ENCODE measurements at regions not wholly inside any gene's neighbourhood (a gene's known extent, or its start where the extent isn't known, plus 50 kb on each side); places are given as distances from the start of the nearest gene placed in this dataset.

DNA sequence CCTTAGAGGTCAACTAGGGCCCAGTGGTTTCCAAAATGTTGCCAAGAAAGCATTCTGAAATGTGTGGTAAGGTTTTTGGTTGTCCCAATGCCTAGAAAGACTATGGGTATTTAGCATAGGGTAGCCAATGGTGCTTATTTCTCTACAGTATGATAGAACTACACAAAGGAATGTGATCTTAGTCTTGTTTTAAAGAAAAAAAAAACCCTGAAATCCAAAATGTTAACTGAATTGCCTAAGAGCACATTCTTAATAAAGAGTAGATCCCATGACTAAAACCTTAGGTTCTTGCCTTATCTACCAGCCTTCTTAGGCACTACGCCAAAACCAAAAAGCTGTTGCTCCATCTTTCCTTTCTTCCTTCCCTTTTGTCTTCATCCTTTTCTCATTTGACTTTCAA, 428.2 kb downstream of the MRPL39 start:
- Mint-ChIP-seq H3K9me3 (ENCODE audit: low read depth) (peaks cover 22% of the 10 kb centered on the region), H3K36me3 (ENCODE audit: low read depth) (no peaks in the 10 kb centered on the region), H3K27me3 (ENCODE audit: low read depth) (no peaks in the 10 kb centered on the region), H3K4me3 (ENCODE audit: unreplicated experiment) (no peak overlapping the region), H3K27ac (ENCODE audit: unreplicated experiment) (no peak overlapping the region), H3K4me1 (ENCODE audit: low read depth) (no peaks in the 10 kb centered on the region)
- TF ChIP-seq, protein P1, sequence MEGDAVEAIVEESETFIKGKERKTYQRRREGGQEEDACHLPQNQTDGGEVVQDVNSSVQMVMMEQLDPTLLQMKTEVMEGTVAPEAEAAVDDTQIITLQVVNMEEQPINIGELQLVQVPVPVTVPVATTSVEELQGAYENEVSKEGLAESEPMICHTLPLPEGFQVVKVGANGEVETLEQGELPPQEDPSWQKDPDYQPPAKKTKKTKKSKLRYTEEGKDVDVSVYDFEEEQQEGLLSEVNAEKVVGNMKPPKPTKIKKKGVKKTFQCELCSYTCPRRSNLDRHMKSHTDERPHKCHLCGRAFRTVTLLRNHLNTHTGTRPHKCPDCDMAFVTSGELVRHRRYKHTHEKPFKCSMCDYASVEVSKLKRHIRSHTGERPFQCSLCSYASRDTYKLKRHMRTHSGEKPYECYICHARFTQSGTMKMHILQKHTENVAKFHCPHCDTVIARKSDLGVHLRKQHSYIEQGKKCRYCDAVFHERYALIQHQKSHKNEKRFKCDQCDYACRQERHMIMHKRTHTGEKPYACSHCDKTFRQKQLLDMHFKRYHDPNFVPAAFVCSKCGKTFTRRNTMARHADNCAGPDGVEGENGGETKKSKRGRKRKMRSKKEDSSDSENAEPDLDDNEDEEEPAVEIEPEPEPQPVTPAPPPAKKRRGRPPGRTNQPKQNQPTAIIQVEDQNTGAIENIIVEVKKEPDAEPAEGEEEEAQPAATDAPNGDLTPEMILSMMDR (IDR thresholded peaks at IDR 0.05): no peak
- no peak for DNase-seq (ENCODE audit: low spot score)

DNA sequence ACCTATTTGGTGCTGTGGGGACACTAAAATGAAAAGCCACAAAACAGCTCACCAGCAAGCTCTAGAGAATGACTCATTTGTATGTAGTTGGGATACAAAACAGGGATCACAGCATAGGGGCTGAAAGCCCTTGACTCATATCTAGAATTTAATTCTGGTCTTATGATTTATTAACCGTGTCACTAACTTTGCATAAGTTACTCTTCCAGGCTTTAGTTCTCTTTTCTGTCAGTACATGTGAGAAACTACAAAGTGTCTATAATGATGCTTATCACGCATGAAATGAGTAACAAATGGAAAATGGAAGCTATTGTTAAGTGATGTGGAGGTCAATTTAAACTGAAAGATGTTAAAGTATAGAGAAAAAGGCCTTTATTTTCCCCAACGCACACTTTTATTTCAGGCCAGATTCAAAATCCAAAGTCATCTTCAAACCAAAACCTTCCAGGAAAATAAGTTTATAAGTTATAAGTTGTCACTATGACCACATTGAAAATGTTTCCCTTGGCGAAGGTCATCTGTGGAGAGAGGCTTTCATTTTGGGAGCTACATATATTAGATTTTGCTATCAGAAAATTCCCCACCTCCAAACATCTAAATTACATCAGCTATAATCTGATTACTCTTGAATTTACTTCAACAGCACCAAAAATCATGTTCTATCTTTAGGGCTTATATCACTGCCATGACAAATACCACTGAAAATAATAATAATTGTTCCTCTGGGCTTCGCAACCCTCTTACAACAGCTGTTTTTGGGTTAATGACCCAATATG, 430.5 kb downstream of the MRPL39 start:
- no peaks in the 10 kb centered on the region for H3K27me3 Mint-ChIP-seq (ENCODE audit: low read depth)
- no peaks in the 10 kb centered on the region for H3K4me1 Mint-ChIP-seq (ENCODE audit: low read depth)
- H3K4me3 Mint-ChIP-seq (ENCODE audit: unreplicated experiment): no peak overlapping the region
- DNase-seq (ENCODE audit: low spot score): no peak
- no peaks in the 10 kb centered on the region for H3K36me3 Mint-ChIP-seq (ENCODE audit: low read depth)
- H3K27ac Mint-ChIP-seq (ENCODE audit: unreplicated experiment): no peak overlapping the region
- TF ChIP-seq, protein P1 (IDR thresholded peaks at IDR 0.05): no peak
- peaks cover 31% of the 10 kb centered on the region for H3K9me3 Mint-ChIP-seq (ENCODE audit: low read depth)

DNA sequence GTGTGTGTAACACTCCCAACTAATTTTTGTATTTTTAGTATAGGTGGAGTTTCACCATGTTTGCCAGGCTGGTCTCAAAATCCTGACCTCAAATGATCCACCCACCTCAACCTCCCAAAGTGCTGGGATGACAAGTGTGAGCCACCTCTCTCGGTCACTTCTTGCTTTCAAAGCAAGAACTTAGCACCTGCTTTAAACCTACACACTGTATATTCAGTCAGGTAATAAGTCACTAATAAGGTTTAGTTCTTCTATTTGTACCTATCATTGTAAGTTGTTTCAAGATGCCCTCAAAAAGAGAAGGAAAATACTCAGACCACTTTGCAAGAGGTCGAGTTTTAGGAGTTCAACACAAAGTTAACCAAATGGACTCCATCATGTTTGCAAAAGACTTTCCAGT, 431.3 kb downstream of the MRPL39 start:
- H3K27ac Mint-ChIP-seq (ENCODE audit: unreplicated experiment): no peak overlapping the region
- H3K4me3 Mint-ChIP-seq (ENCODE audit: unreplicated experiment): no peak overlapping the region

DNA sequence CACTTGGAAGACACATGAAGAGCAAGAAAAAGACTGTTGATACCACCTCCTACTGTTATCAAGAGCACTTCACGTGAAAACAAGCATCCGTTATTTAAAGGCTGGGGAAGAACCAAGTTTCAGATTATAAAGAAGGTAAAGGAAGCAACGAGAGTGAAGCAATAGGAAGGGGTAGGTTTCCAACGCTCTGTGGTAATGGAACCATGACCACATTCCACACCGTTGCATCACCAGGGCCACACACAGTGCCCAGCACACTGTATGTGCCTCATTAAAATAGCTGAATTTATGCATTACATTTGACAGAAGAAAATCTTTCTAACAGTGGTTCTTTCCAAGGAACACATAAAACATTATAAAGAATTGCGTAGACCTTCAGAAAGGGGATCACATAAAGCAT, 435.8 kb downstream of the MRPL39 start:
- H3K36me3 Mint-ChIP-seq (ENCODE audit: low read depth): no peaks in the 10 kb centered on the region
- H3K9me3 Mint-ChIP-seq (ENCODE audit: low read depth): peaks cover 49% of the 10 kb centered on the region
- TF ChIP-seq, protein P1 (IDR thresholded peaks at IDR 0.05): no peak
- H3K4me3 Mint-ChIP-seq (ENCODE audit: unreplicated experiment): no peak overlapping the region
- no peaks in the 10 kb centered on the region for H3K27me3 Mint-ChIP-seq (ENCODE audit: low read depth)
- no peaks in the 10 kb centered on the region for H3K4me1 Mint-ChIP-seq (ENCODE audit: low read depth)
- no peak for DNase-seq (ENCODE audit: low spot score)
- no peak overlapping the region for H3K27ac Mint-ChIP-seq (ENCODE audit: unreplicated experiment)

More for the DNA sequence above, 431.3 kb downstream of the MRPL39 start:
- Mint-ChIP-seq H3K36me3 (ENCODE audit: low read depth) (no peaks in the 10 kb centered on the region), H3K27me3 (ENCODE audit: low read depth) (no peaks in the 10 kb centered on the region), H3K9me3 (ENCODE audit: low read depth) (peaks cover 29% of the 10 kb centered on the region), H3K4me1 (ENCODE audit: low read depth) (no peaks in the 10 kb centered on the region)
- TF ChIP-seq, protein P1 (IDR thresholded peaks at IDR 0.05): no peak
- no peak for DNase-seq (ENCODE audit: low spot score)

DNA sequence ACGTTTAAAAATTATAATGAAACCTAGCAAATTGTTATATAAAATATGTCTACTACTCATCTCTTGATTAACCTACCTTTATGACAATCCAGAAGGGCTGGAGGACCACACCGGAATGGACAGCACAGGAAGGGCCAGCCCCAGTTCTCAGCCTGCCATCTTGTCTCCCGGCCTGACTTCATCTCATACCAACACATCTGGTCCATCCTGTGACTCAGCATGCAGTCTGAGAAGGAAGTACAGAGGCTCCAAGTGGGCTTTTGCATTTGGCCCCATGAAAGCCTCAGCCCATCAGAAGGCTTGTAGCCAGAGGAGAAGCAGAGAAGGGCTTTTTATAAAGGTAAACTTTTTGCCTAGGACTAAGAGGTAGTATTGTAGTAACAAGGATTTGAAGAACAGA, 436.6 kb downstream of the MRPL39 start:
- no peak overlapping the region for H3K27ac Mint-ChIP-seq (ENCODE audit: unreplicated experiment)
- H3K27me3 Mint-ChIP-seq (ENCODE audit: low read depth): no peaks in the 10 kb centered on the region
- no peaks in the 10 kb centered on the region for H3K4me1 Mint-ChIP-seq (ENCODE audit: low read depth)
- H3K9me3 Mint-ChIP-seq (ENCODE audit: low read depth): peaks cover 55% of the 10 kb centered on the region
- H3K36me3 Mint-ChIP-seq (ENCODE audit: low read depth): no peaks in the 10 kb centered on the region
- no peak overlapping the region for H3K4me3 Mint-ChIP-seq (ENCODE audit: unreplicated experiment)
- TF ChIP-seq, protein P1 (IDR thresholded peaks at IDR 0.05): no peak
- DNase-seq (ENCODE audit: low spot score): no peak

Data from chondrocyte (in vitro differentiated cells).